T follicular helper cell (primary cell): ENCODE measurements at regions not wholly inside any gene's neighbourhood (a gene's known extent, or its start where the extent isn't known, plus 50 kb on each side); places are given as distances from the start of the nearest gene placed in this dataset.
"Not testable (repeated sequence)": the region's sequence is repeated elsewhere in the genome, so short reads cannot be mapped to it uniquely, and the experiment has no call there.

Experiments used
- DNase-seq: peaks from one replicate; pipeline ENCODE4 v3.0.0-alpha.2; 2020; ENCODE audit warnings: low read depth

DNA sequence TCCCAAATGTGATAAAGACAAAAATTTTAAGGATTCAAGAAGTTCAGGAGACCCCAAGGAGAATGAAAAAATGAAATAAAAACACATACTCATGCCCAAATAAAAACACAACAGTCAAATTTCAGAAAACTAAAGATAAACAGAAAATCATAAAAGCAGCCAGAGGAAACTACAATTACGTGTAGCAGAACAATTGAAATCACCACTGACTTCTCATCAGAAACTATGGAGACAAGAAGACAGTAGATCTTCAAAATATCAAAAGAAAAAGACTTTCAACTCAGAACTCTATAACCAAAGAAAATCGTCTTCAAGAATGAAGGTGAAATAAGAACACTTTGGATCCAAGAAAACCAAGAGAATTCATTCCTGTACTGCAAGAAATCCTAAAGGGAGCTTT is 54.9 kb downstream of the DIO3 start:
- DNase-seq: no peak

DNA sequence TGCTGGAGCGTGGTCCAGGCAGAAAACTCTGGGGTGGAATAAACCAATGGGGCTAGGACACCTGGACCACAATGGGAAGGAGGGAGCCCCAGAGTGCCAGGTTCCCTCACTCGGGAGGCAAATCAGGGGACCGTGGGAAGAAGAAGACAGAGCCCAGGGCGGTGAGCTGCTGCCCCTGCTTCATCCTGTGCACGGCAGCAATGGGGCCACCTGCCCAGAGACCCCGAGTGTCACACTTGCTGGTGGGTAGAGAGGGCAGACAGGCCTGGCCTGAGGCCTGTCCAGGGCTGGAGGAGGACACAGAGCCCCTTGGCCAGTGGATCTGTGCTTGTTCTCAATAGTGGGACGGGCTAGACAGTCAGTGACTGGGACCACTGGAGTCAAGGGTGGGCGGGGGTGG is 58.2 kb downstream of the DIO3 start:
- no peak for DNase-seq

- no peak for DNase-seq
These were observed 58.9 kb downstream of the DIO3 start for GRCh38 chr14:101620031-101620788.

DNA sequence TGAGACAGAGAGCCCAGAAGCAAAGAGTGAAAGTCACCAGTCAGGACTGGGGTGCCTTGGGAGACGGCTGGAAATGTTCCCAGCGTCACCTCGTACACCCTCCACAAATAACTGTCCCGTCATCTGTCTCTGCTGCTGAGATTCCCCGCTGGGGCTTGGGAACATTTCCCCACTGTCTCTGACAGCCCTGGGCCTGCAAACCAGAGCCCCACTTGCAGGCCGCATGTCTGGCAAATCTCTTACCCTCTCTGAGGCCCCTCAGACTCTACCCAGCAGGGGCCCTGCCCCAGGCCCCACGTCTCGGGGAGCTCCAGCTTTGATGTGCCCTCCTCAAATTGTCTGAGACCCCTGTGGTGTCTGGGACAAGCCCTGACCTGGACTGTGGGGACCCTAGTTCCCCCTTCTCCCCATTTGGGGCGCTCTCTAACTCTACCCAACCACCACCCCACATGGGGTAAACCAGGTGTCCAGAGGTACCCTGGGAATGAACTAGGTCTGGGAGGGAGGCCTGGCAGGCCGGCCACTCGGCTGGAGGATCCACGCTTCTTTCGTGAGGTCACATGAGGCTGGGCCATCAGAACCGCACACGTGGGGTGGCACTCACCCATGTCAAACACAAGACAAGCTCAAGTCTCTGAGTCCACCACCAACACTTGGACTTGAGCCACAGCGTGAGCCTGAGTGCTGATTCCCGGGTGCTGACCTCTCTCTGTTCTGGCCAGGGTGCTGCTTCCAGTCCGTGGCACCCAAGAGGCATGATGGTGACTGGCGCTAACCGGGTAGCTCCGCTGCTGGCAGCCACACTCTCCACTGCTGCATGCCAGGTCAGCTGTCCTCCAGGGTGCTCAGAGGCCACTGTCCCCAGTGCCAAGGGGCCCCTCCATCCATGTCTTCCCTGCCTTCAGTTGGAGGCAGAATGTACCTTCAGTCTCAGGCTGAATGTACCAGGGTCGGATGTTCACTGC is 59.8 kb downstream of the DIO3 start:
- DNase-seq: no peak

- DNase-seq: no peak
These were observed 61.2 kb downstream of the DIO3 start for GRCh38 chr14:101622251-101623076.

DNA sequence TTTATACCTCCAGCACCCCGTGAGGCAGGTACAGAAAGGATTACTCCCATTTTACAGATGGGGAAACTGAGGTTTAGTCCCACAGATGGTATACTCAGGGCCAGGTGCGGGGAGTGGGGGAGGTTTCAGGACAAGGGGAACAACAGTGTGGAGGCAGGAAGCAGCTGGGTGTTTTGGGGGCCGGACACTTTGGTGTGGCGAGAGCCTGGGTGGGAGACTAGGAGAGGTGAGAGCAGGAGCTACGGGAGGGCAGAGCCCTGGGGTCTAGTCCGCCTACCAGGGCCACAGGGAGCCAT is 61.7 kb downstream of the DIO3 start:
- DNase-seq: no peak

DNA sequence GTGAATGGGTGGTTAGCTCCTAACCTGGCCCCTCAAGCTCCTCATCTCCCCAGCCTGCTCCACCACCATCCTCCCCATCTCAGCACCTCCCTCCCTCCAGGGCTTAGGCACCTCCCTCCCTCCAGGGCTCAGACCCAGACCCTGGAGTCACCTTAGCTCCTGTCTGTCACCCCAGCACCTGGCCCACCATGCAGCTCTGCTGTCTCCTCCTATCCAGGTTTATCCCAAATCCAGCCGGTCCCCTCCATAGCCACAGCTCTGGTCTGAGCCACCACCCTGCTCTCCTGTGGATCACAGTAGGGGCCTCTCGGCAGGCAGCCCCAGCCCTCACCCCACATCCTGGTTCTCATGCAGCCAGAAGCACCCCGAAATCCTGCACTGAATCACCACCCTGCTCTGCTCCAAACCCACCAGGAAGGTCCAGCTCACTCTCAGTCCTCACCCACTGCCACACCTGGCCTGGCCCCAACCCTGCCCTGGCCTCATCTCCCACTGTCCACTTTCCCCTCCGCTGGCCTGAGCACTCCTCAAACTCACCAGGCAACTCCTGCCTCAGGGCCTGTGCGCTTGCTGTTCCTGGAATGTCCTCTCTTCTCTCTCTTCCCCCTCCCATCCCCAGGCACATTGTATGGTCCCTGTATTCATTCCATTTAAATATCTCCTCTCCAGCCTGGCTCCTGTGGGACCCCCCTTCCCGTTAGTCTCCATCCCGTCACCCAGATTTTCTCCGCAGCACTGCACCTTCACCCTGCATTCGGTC is 62.6 kb downstream of the DIO3 start:
- no peak for DNase-seq

DNA sequence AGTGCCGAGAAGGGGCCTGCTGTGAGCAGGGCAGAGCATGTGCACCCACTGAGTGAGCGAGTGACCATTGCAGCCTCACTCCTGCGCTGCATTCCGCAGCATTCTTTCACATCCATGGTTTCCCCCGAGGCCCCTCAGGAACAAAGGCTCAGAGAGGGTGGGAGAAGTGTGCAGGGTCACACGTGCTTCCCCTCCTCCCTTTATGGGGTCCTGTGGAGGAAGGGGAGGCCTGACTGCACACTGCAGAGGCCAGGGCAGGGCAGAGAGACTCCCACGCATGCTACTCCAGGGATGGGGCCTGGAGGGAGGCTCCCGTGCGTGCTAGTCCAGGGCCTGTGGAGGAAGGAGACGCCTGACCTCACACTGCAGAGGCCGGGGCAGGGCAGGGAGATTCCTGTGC is 63.2 kb downstream of the DIO3 start:
- no peak for DNase-seq

- DNase-seq: no peak
These were observed 64.2 kb downstream of the DIO3 start for GRCh38 chr14:101625336-101626097.

GRCh38 chr14:101626331-101626730 is 65.0 kb downstream of the DIO3 start:
- no peak for DNase-seq

DNA sequence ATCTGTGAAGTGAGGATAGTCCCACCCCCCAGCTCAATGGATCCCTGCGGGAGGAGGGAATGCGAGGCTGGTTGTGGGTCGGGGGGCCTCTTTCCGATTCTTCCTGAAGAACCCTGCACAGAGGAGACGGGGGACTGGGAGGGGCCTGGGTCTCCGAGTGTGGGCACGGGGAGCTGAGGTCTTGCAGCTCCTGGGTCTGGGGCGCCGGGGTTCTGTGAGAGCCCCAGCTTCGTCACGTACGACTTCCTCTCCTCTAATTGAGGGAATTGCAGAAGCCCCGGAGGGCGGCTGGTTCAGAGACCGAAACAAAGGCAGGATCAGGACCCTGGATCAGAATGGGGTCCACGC is 66.6 kb downstream of the DIO3 start:
- DNase-seq: no peak

DNA sequence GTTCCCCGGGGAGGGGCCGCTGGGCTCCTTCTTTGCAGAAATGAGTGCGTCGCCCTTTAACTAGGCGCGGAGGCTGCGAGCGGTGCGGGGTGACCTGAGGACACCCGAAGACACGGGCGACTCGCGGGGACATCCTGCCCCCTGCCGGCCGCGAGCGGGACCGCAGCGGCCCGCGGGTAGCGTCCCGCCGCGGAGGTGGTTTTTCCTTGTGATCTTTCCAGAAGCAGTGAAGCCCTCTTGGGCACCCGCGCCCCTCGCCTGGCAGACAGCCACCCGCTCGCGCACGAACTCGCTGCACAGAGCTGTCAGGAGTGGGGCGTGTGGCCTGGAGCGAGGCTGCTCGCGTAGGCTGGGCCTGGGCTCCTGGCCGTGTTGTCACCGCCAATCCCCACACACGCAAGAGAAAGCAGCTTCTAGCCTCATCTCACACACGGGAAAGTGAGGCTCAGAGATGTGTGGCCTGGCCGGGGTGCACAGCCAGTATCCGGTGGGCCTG is 67.2 kb downstream of the DIO3 start:
- DNase-seq: peak; percentile 54

- no peak for DNase-seq
These were observed 67.7 kb downstream of the DIO3 start for GRCh38 chr14:101628975-101629374.

- no peak for DNase-seq
These were observed 69.0 kb downstream of the DIO3 start for GRCh38 chr14:101630056-101630965.

- no peak for DNase-seq
These were observed 69.9 kb downstream of the DIO3 start for GRCh38 chr14:101631199-101631598.

DNA sequence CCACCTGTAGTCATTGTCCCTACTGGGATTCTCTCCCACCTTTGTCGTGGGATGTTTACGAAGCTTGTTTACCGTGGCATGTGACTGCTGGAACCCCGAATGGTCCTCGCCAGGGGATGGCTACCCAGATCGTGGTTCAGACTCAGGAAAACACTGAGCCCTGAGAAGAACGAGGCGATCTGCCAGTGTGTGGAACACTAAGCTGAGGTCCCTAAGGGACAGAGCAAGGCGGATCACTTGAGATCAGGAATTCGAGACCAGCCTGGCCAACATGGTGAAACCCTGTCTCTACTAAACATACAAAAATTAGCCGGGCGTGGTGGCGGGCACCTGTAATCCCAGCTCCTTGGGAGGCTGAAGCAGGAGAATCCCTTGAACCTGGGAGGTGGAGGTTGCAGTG is 70.7 kb downstream of the DIO3 start:
- DNase-seq: not testable (repeated sequence)

DNA sequence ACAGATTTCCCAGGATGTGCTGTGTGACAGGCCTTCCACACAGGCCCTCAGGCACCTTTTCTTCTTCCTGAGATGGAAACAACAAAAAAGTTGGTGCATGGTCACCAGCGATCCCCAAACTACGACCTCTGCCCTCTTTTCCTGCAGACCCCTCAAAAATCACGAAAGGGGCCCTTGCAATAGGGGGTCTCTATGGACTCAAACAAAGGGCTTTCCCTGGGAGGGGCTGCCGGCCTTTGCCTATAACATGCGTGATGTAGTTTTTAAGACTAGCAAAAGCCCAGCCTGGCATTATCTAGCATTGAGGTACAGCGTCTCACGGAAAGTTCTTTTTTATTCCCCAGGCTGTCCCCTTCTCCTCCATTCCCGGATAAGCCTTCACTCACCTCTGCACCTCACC is 71.2 kb downstream of the DIO3 start:
- no peak for DNase-seq

GRCh38 chr14:101633276-101633675 is 72.0 kb downstream of the DIO3 start:
- DNase-seq: no peak

- no peak for DNase-seq
These were observed 73.0 kb downstream of the DIO3 start for GRCh38 chr14:101634202-101634849.
